Parathyroid adenoma (tissue), 2 donors: ENCODE measurements at regions not wholly inside any gene's neighbourhood (a gene's known extent, or its start where the extent isn't known, plus 50 kb on each side); places are given as distances from the start of the nearest gene placed in this dataset.

ENCODE experiments used
- H2AFZ ChIP-seq: fragments of 300-600 bp; sonication (generic); one replicate; pipeline ENCODE4 v1.7.0; 2017; ENCODE audit warnings: antibody characterized with exemption, mild to moderate bottlenecking
- H3K27ac ChIP-seq: fragments of 300-600 bp; sonication (generic); one replicate; pipeline ENCODE4 v1.7.0; 2017
- H3K27me3 ChIP-seq: fragments of 300-600 bp; sonication (generic); one replicate; pipeline ENCODE4 v1.7.0; 2017; ENCODE audit warnings: low read length; ENCODE audit not compliant: control insufficient read depth, insufficient read depth
- H3K36me3 ChIP-seq: fragments of 300-600 bp; sonication (generic); one replicate; pipeline ENCODE4 v1.7.0; 2017; ENCODE audit warnings: low read length; ENCODE audit not compliant: control insufficient read depth, insufficient read depth
- H3K4me1 ChIP-seq: fragments of 300-600 bp; sonication (generic); one replicate; pipeline ENCODE4 v1.7.0; 2017; ENCODE audit warnings: control low read depth
- H3K4me2 ChIP-seq: fragments of 300-600 bp; sonication (generic); one replicate; pipeline ENCODE4 v1.7.0; 2017; ENCODE audit warnings: low read length
- H3K4me3 ChIP-seq: fragments of 300-600 bp; sonication (generic); one replicate; pipeline ENCODE4 v1.7.0; 2017; ENCODE audit warnings: low read depth, low read length
- H3K79me2 ChIP-seq: fragments of 300-600 bp; sonication (generic); one replicate; pipeline ENCODE4 v1.7.0; 2017; ENCODE audit warnings: control low read depth
- H3K9ac ChIP-seq: fragments of 300-600 bp; sonication (generic); one replicate; pipeline ENCODE4 v1.7.0; 2017; ENCODE audit warnings: mild to moderate bottlenecking
- H3K9me3 ChIP-seq: fragments of 300-600 bp; sonication (generic); one replicate; pipeline ENCODE4 v1.7.0; 2017; ENCODE audit warnings: low read length; ENCODE audit not compliant: control insufficient read depth
- CTCF ChIP-seq: fragments of 300-600 bp; sonication (generic); IDR thresholded peaks from one replicate; pipeline ENCODE4 v1.7.0; 2017; ENCODE audit warnings: antibody characterized with exemption, mild to moderate bottlenecking
- donor health status: primary hyperparathyroidism.

DNA sequence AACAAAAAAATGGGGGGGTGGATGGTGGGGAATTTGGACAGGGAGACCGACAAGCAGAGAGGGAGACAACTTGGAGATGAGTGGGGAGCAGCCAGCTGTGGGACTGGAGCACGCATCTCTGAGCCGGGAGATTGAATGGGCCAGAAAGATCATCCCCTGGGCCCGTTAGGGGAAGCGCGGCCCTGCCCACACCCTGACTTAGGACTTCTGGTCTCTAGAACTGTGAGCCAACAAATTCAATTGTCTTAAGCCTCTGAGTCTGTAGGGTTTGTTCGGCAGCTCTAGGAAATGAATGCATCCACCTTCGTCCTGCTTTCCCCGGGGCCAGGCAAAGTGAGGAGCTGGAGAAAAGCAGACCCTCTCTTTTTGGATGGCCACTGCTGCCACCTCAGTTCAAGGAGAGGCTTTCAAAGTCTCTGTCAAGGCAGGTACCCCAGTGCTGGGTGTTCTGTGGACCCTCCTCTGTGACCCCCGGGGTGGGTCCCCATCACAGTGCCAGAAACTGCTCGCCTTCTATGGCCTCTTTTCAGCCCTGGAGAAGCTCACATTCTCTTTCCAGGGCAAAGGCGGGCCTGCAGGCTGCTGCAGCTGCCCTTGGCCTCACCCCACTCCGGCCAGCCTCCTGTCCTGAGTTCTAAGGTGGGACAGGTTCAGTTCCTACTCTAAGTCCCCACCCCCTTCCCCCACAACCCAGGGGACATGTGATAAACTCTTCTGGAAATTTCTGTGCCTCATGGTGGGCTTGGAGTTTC lies 423.2 kb downstream of the RPS24 start:
- Histone ChIP-seq H3K27me3 (no peaks in the 10 kb centered on the region), H3K79me2 (no peaks in the 10 kb centered on the region), H3K4me3 (no peak overlapping the region), H3K4me1 (no peaks in the 10 kb centered on the region), H2AFZ (no peak overlapping the region), H3K9ac (no peak overlapping the region), H3K9me3 (no peaks in the 10 kb centered on the region), H3K36me3 (no peaks in the 10 kb centered on the region), H3K27ac (no peak overlapping the region), H3K4me2 (no peak overlapping the region)
- TF ChIP-seq CTCF = no peak

GRCh38 chr10:78457804-78458482 lies 424.3 kb downstream of the RPS24 start:
- Histone ChIP-seq H3K9ac (no peak overlapping the region), H2AFZ (no peak overlapping the region), H3K4me2 (no peak overlapping the region), H3K9me3 (no peaks in the 10 kb centered on the region), H3K27ac (no peak overlapping the region), H3K36me3 (no peaks in the 10 kb centered on the region), H3K27me3 (no peaks in the 10 kb centered on the region), H3K79me2 (no peaks in the 10 kb centered on the region), H3K4me1 (no peaks in the 10 kb centered on the region), H3K4me3 (no peak overlapping the region)
- TF ChIP-seq CTCF = no peak

DNA sequence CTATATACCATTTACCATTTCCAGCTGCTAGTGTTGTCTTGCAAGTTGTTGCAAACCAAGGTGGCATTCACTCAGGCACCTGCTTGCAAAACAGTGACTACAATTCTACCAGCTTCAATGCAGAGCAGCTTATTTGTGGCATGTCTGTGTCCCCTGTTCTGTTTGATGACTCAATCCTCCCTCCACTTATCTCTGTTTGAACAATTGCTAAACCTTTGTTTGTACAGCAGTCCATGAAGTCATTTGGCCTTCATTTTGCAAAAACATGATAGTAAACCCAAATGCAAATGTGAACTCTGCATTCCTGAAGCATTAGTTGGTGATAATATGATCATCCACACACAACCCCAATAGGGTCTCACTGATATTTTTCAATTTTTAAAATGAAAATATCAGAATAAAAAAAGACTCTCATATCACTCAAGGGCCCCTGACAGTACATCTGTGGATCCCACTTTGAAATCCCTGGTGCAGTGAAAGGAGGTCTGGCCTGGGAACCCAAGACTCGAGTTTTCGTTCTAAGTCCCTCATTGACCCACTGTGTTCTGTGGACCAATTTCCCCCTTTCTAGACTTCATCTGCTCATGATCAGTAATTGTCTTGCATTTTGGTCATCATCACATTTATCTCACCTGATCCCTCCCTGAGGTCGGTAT lies 425.4 kb downstream of the RPS24 start:
- Histone ChIP-seq H3K79me2 (no peaks in the 10 kb centered on the region), H3K4me3 (no peak overlapping the region), H3K27me3 (no peaks in the 10 kb centered on the region), H3K4me1 (no peaks in the 10 kb centered on the region), H3K4me2 (no peak overlapping the region), H3K9ac (no peak overlapping the region), H3K9me3 (no peaks in the 10 kb centered on the region), H3K36me3 (no peaks in the 10 kb centered on the region), H2AFZ (no peak overlapping the region), H3K27ac (no peak overlapping the region)
- no peak for TF ChIP-seq CTCF

- no peak overlapping the region for H3K4me2 ChIP-seq
- no peak overlapping the region for H2AFZ ChIP-seq
- H3K79me2 ChIP-seq = no peaks in the 10 kb centered on the region
- no peak overlapping the region for H3K9ac ChIP-seq
- no peak overlapping the region for H3K27ac ChIP-seq
- H3K9me3 ChIP-seq = no peaks in the 10 kb centered on the region
- no peaks in the 10 kb centered on the region for H3K4me1 ChIP-seq
- no peaks in the 10 kb centered on the region for H3K27me3 ChIP-seq
- no peaks in the 10 kb centered on the region for H3K36me3 ChIP-seq
- no peak for TF ChIP-seq CTCF
- H3K4me3 ChIP-seq = no peak overlapping the region
Observed at GRCh38 chr10:78459639-78460037, 426.0 kb downstream of the RPS24 start.
